Astrocyte of the cerebellum (primary cell): ENCODE measurements at regions not wholly inside any gene's neighbourhood (a gene's known extent, or its start where the extent isn't known, plus 50 kb on each side); places are given as distances from the start of the nearest gene placed in this dataset.

Experiments
- DNase-seq: peaks from one replicate; pipeline ENCODE4 v3.0.0-alpha.2; 2011; ENCODE audit warnings: low read depth
- H3K4me3 ChIP-seq: 2 replicates; pipeline ENCODE4 v1.5.1; 2011; ENCODE audit warnings: mild to moderate bottlenecking, low read depth, low read length, moderate library complexity
- in situ Hi-C: cut with HindIII; loops from 2 replicates; pipeline ENCODE4 v1.10.0; 2017; ENCODE audit warnings: low sequenced_read_pairs
- TF ChIP-seq, protein P1 (sequence below): IDR thresholded peaks from 2 replicates; pipeline ENCODE4 v1.5.1; 2012; ENCODE audit warnings: low read length, low read depth, moderate library complexity, mild to moderate bottlenecking; ENCODE audit errors: missing control alignments

GRCh38 chr4:106676173-106676921 lies 307.8 kb upstream of the GIMD1 start:
- DNase-seq = no peak
- no peak overlapping the region for H3K4me3 ChIP-seq
- in situ Hi-C loops = no loop called here
- TF ChIP-seq, protein P1, sequence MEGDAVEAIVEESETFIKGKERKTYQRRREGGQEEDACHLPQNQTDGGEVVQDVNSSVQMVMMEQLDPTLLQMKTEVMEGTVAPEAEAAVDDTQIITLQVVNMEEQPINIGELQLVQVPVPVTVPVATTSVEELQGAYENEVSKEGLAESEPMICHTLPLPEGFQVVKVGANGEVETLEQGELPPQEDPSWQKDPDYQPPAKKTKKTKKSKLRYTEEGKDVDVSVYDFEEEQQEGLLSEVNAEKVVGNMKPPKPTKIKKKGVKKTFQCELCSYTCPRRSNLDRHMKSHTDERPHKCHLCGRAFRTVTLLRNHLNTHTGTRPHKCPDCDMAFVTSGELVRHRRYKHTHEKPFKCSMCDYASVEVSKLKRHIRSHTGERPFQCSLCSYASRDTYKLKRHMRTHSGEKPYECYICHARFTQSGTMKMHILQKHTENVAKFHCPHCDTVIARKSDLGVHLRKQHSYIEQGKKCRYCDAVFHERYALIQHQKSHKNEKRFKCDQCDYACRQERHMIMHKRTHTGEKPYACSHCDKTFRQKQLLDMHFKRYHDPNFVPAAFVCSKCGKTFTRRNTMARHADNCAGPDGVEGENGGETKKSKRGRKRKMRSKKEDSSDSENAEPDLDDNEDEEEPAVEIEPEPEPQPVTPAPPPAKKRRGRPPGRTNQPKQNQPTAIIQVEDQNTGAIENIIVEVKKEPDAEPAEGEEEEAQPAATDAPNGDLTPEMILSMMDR = no peak

GRCh38 chr4:106671716-106672115 lies 303.1 kb upstream of the GIMD1 start:
- TF ChIP-seq, protein P1 = no peak
- no peak overlapping the region for H3K4me3 ChIP-seq
- DNase-seq = no peak
- in situ Hi-C loops = no loop called here

DNA sequence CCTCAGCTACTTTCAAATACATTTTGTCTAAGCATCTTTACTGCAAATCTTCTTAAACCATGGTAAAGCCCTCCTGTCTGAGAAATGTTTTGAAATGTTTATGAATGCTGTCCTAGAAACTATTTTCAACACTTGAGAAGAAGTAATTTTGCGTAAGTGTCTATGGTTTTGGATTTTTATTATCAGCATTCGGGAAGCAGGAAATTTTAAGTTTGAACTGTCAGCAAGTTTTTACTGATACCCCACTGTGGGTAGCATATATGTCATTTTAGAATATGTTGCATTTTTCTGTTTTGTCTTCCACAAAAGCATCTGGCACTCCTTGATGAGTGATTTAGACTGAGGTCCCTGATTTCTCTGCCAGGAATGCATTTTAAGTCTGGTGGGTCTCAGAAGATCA lies 302.4 kb upstream of the GIMD1 start:
- DNase-seq = no peak
- in situ Hi-C loops = no loop called here
- H3K4me3 ChIP-seq = no peak overlapping the region
- TF ChIP-seq, protein P1 = no peak

DNA sequence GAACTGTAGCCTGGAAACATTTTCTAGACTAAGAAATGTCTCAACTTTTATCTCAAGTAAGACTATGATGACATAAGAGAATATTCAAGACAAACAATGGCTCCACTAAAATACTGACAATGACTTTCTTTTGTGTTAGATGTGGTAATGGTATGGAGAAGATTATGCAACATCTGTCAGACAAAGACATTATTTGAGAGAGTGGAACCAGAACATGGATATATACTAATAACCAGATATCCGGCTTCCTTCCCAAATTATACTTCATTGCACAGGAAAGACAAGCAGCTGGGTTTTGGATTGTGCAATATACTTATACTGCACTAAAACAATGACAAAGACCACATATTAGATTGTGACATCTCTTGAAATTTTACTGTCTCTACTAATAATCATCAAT lies 290.8 kb upstream of the GIMD1 start:
- DNase-seq = no peak
- no peak overlapping the region for H3K4me3 ChIP-seq
- TF ChIP-seq, protein P1 = no peak
- in situ Hi-C loops = no loop called here

- DNase-seq = no peak
- H3K4me3 ChIP-seq = no peak overlapping the region
- in situ Hi-C loops = no loop called here
- TF ChIP-seq, protein P1 = no peak
These were observed 283.5 kb upstream of the GIMD1 start for GRCh38 chr4:106652095-106652494.

DNA sequence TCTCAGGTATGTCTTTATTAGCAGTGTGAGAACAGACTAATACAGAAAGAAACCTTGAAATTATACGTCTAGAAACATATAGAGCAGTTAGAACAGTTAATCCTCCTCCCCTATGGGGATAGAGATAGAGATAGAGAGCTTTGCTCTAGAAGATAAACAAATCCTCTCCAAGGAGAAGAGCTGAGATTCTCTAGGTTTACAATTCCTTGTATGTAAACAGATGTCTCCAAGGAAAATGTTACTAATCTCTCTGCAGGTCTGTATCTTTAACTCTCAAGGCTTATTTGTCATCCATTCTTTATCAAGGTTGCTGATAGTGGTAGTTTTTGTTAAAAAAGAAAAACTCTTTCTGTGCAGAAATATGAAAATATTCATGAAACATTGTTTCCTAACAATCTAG lies 282.1 kb upstream of the GIMD1 start:
- in situ Hi-C loops = no loop called here
- H3K4me3 ChIP-seq = no peak overlapping the region
- TF ChIP-seq, protein P1 = no peak
- no peak for DNase-seq
